ENCODE measurements at regions not wholly inside any gene's neighbourhood (a gene's known extent, or its start where the extent isn't known, plus 50 kb on each side); places are given as distances from the start of the nearest gene placed in this dataset.

- Histone ChIP-seq H3K4me3 (ENCODE audit: low read depth in 1 of 5, low read length in 5 of 5) (no peak overlapping the region), H3K4me1 (ENCODE audit: control insufficient read depth in 5 of 5, insufficient read depth in 5 of 5, low read length in 5 of 5) (no peaks in the 10 kb centered on the region), H3K27ac (ENCODE audit: low read depth, low read length) (no peak overlapping the region), H3K27me3 (ENCODE audit: control insufficient read depth in 5 of 5, insufficient read depth in 4 of 5, low read length in 5 of 5) (no peaks in the 10 kb centered on the region), H3K9me3 (ENCODE audit: control insufficient read depth in 5 of 5, low read length in 5 of 5) (no peaks in the 10 kb centered on the region), H3K9ac (ENCODE audit: low read length in 5 of 5) (no peak overlapping the region), H3K36me3 (ENCODE audit: control insufficient read depth in 5 of 5, insufficient read depth in 5 of 5, low read length in 5 of 5) (no peaks in the 10 kb centered on the region)
These were observed 188.2 kb upstream of the HS3ST1 start for GRCh38 chr4:11616856-11617255.

- H3K36me3 ChIP-seq (ENCODE audit: control insufficient read depth in 5 of 5, insufficient read depth in 5 of 5, low read length in 5 of 5): no peaks in the 10 kb centered on the region
- no peaks in the 10 kb centered on the region for H3K27me3 ChIP-seq (ENCODE audit: control insufficient read depth in 5 of 5, insufficient read depth in 4 of 5, low read length in 5 of 5)
- H3K27ac ChIP-seq (ENCODE audit: low read depth, low read length): no peak overlapping the region
- no peaks in the 10 kb centered on the region for H3K4me1 ChIP-seq (ENCODE audit: control insufficient read depth in 5 of 5, insufficient read depth in 5 of 5, low read length in 5 of 5)
- no peak overlapping the region for H3K4me3 ChIP-seq (ENCODE audit: low read depth in 1 of 5, low read length in 5 of 5)
- H3K9me3 ChIP-seq (ENCODE audit: control insufficient read depth in 5 of 5, low read length in 5 of 5): no peaks in the 10 kb centered on the region
- H3K9ac ChIP-seq (ENCODE audit: low read length in 5 of 5): no peak overlapping the region
These were observed 186.9 kb upstream of the HS3ST1 start for GRCh38 chr4:11615601-11616000.

- no peaks in the 10 kb centered on the region for H3K36me3 ChIP-seq (ENCODE audit: control insufficient read depth in 5 of 5, insufficient read depth in 5 of 5, low read length in 5 of 5)
These were observed 185.7 kb upstream of the HS3ST1 start for GRCh38 chr4:11614426-11614825.

GRCh38 chr4:11611868-11612267, 183.2 kb upstream of the HS3ST1 start:
- Histone ChIP-seq H3K9ac (ENCODE audit: low read length in 5 of 5) (no peak overlapping the region), H3K27ac (ENCODE audit: low read depth, low read length) (no peak overlapping the region), H3K9me3 (ENCODE audit: control insufficient read depth in 5 of 5, low read length in 5 of 5) (no peaks in the 10 kb centered on the region), H3K4me1 (ENCODE audit: control insufficient read depth in 5 of 5, insufficient read depth in 5 of 5, low read length in 5 of 5) (no peaks in the 10 kb centered on the region), H3K27me3 (ENCODE audit: control insufficient read depth in 5 of 5, insufficient read depth in 4 of 5, low read length in 5 of 5) (no peaks in the 10 kb centered on the region), H3K36me3 (ENCODE audit: control insufficient read depth in 5 of 5, insufficient read depth in 5 of 5, low read length in 5 of 5) (no peaks in the 10 kb centered on the region), H3K4me3 (ENCODE audit: low read depth in 1 of 5, low read length in 5 of 5) (no peak overlapping the region)

More at GRCh38 chr4:11614426-11614825, 185.7 kb upstream of the HS3ST1 start:
- H3K4me1 ChIP-seq (ENCODE audit: control insufficient read depth in 5 of 5, insufficient read depth in 5 of 5, low read length in 5 of 5): no peaks in the 10 kb centered on the region
- no peaks in the 10 kb centered on the region for H3K9me3 ChIP-seq (ENCODE audit: control insufficient read depth in 5 of 5, low read length in 5 of 5)
- no peaks in the 10 kb centered on the region for H3K27me3 ChIP-seq (ENCODE audit: control insufficient read depth in 5 of 5, insufficient read depth in 4 of 5, low read length in 5 of 5)
- H3K27ac ChIP-seq (ENCODE audit: low read depth, low read length): no peak overlapping the region
- no peak overlapping the region for H3K4me3 ChIP-seq (ENCODE audit: low read depth in 1 of 5, low read length in 5 of 5)
- no peak overlapping the region for H3K9ac ChIP-seq (ENCODE audit: low read length in 5 of 5)

- Histone ChIP-seq H3K9ac (ENCODE audit: low read length in 5 of 5) (no peak overlapping the region), H3K27ac (ENCODE audit: low read depth, low read length) (no peak overlapping the region), H3K4me3 (ENCODE audit: low read depth in 1 of 5, low read length in 5 of 5) (no peak overlapping the region), H3K9me3 (ENCODE audit: control insufficient read depth in 5 of 5, low read length in 5 of 5) (no peaks in the 10 kb centered on the region), H3K4me1 (ENCODE audit: control insufficient read depth in 5 of 5, insufficient read depth in 5 of 5, low read length in 5 of 5) (peaks cover 0 to 6% (median 0%) of the 10 kb centered on the region in 5 donors), H3K36me3 (ENCODE audit: control insufficient read depth in 5 of 5, insufficient read depth in 5 of 5, low read length in 5 of 5) (no peaks in the 10 kb centered on the region), H3K27me3 (ENCODE audit: control insufficient read depth in 5 of 5, insufficient read depth in 4 of 5, low read length in 5 of 5) (no peaks in the 10 kb centered on the region)
These were observed 181.1 kb upstream of the HS3ST1 start for GRCh38 chr4:11609751-11610150.

- Histone ChIP-seq H3K27ac (ENCODE audit: low read depth, low read length) (no peak overlapping the region), H3K9ac (ENCODE audit: low read length in 5 of 5) (no peak overlapping the region), H3K4me3 (ENCODE audit: low read depth in 1 of 5, low read length in 5 of 5) (no peak overlapping the region)
These were observed 180.3 kb upstream of the HS3ST1 start for GRCh38 chr4:11608992-11609391.

GRCh38 chr4:11606078-11606477, 177.4 kb upstream of the HS3ST1 start:
- Histone ChIP-seq H3K4me1 (ENCODE audit: control insufficient read depth in 5 of 5, insufficient read depth in 5 of 5, low read length in 5 of 5) (peaks cover 0 to 6% (median 0%) of the 10 kb centered on the region in 5 donors), H3K9ac (ENCODE audit: low read length in 5 of 5) (no peak overlapping the region), H3K4me3 (ENCODE audit: low read depth in 1 of 5, low read length in 5 of 5) (no peak overlapping the region), H3K27me3 (ENCODE audit: control insufficient read depth in 5 of 5, insufficient read depth in 4 of 5, low read length in 5 of 5) (no peaks in the 10 kb centered on the region), H3K27ac (ENCODE audit: low read depth, low read length) (no peak overlapping the region), H3K36me3 (ENCODE audit: control insufficient read depth in 5 of 5, insufficient read depth in 5 of 5, low read length in 5 of 5) (no peaks in the 10 kb centered on the region), H3K9me3 (ENCODE audit: control insufficient read depth in 5 of 5, low read length in 5 of 5) (no peaks in the 10 kb centered on the region)

More at GRCh38 chr4:11608992-11609391, 180.3 kb upstream of the HS3ST1 start:
- Histone ChIP-seq H3K9me3 (ENCODE audit: control insufficient read depth in 5 of 5, low read length in 5 of 5) (no peaks in the 10 kb centered on the region), H3K36me3 (ENCODE audit: control insufficient read depth in 5 of 5, insufficient read depth in 5 of 5, low read length in 5 of 5) (no peaks in the 10 kb centered on the region), H3K27me3 (ENCODE audit: control insufficient read depth in 5 of 5, insufficient read depth in 4 of 5, low read length in 5 of 5) (no peaks in the 10 kb centered on the region), H3K4me1 (ENCODE audit: control insufficient read depth in 5 of 5, insufficient read depth in 5 of 5, low read length in 5 of 5) (peaks cover 0 to 6% (median 0%) of the 10 kb centered on the region in 5 donors)

GRCh38 chr4:11605597-11605996, 176.9 kb upstream of the HS3ST1 start:
- Histone ChIP-seq H3K36me3 (ENCODE audit: control insufficient read depth in 5 of 5, insufficient read depth in 5 of 5, low read length in 5 of 5) (no peaks in the 10 kb centered on the region), H3K27me3 (ENCODE audit: control insufficient read depth in 5 of 5, insufficient read depth in 4 of 5, low read length in 5 of 5) (no peaks in the 10 kb centered on the region), H3K4me3 (ENCODE audit: low read depth in 1 of 5, low read length in 5 of 5) (no peak overlapping the region), H3K27ac (ENCODE audit: low read depth, low read length) (no peak overlapping the region), H3K4me1 (ENCODE audit: control insufficient read depth in 5 of 5, insufficient read depth in 5 of 5, low read length in 5 of 5) (peaks cover 0 to 6% (median 0%) of the 10 kb centered on the region in 5 donors), H3K9ac (ENCODE audit: low read length in 5 of 5) (no peak overlapping the region), H3K9me3 (ENCODE audit: control insufficient read depth in 5 of 5, low read length in 5 of 5) (no peaks in the 10 kb centered on the region)

- H3K4me3 ChIP-seq (ENCODE audit: low read depth in 1 of 5, low read length in 5 of 5): no peak overlapping the region
- no peak overlapping the region for H3K9ac ChIP-seq (ENCODE audit: low read length in 5 of 5)
- no peak overlapping the region for H3K27ac ChIP-seq (ENCODE audit: low read depth, low read length)
- H3K9me3 ChIP-seq (ENCODE audit: control insufficient read depth in 5 of 5, low read length in 5 of 5): no peaks in the 10 kb centered on the region
- peaks cover 0 to 6% (median 0%) of the 10 kb centered on the region in 5 donors for H3K4me1 ChIP-seq (ENCODE audit: control insufficient read depth in 5 of 5, insufficient read depth in 5 of 5, low read length in 5 of 5)
- no peaks in the 10 kb centered on the region for H3K36me3 ChIP-seq (ENCODE audit: control insufficient read depth in 5 of 5, insufficient read depth in 5 of 5, low read length in 5 of 5)
- no peaks in the 10 kb centered on the region for H3K27me3 ChIP-seq (ENCODE audit: control insufficient read depth in 5 of 5, insufficient read depth in 4 of 5, low read length in 5 of 5)
These were observed 176.1 kb upstream of the HS3ST1 start for GRCh38 chr4:11604821-11605220.

- Histone ChIP-seq H3K27ac (ENCODE audit: low read depth, low read length) (no peak overlapping the region), H3K36me3 (ENCODE audit: control insufficient read depth in 5 of 5, insufficient read depth in 5 of 5, low read length in 5 of 5) (no peaks in the 10 kb centered on the region), H3K4me1 (ENCODE audit: control insufficient read depth in 5 of 5, insufficient read depth in 5 of 5, low read length in 5 of 5) (peaks cover 0 to 6% (median 0%) of the 10 kb centered on the region in 5 donors), H3K27me3 (ENCODE audit: control insufficient read depth in 5 of 5, insufficient read depth in 4 of 5, low read length in 5 of 5) (no peaks in the 10 kb centered on the region), H3K9me3 (ENCODE audit: control insufficient read depth in 5 of 5, low read length in 5 of 5) (no peaks in the 10 kb centered on the region), H3K4me3 (ENCODE audit: low read depth in 1 of 5, low read length in 5 of 5) (no peak overlapping the region), H3K9ac (ENCODE audit: low read length in 5 of 5) (no peak overlapping the region)
These were observed 175.0 kb upstream of the HS3ST1 start for GRCh38 chr4:11603591-11604194.

Measured in subcutaneous abdominal adipose tissue (tissue), 5 donors.